ENCODE measurements at regions not wholly inside any gene's neighbourhood (a gene's known extent, or its start where the extent isn't known, plus 50 kb on each side); places are given as distances from the start of the nearest gene placed in this dataset.

GRCh38 chr10:61188101-61188500, 244.1 kb upstream of the RHOBTB1 start:
- DNase-seq (ENCODE audit: low spot score) = no peak

- DNase-seq (ENCODE audit: low spot score) = no peak
Observed at GRCh38 chr10:61187601-61188000, 243.6 kb upstream of the RHOBTB1 start.

- no peak for DNase-seq (ENCODE audit: low spot score)
Observed at GRCh38 chr10:61186408-61186807, 242.4 kb upstream of the RHOBTB1 start.

- no peak for DNase-seq (ENCODE audit: low spot score)
Observed at GRCh38 chr10:61184429-61184828, 240.4 kb upstream of the RHOBTB1 start.

GRCh38 chr10:61183967-61184366, 240.0 kb upstream of the RHOBTB1 start:
- DNase-seq (ENCODE audit: low spot score) = no peak

- DNase-seq (ENCODE audit: low spot score) = no peak
Observed at GRCh38 chr10:61181832-61182231, 237.8 kb upstream of the RHOBTB1 start.

- no peak for DNase-seq (ENCODE audit: low spot score)
Observed at GRCh38 chr10:61179771-61180170, 235.8 kb upstream of the RHOBTB1 start.

GRCh38 chr10:61176424-61176823, 232.4 kb upstream of the RHOBTB1 start:
- no peak for DNase-seq (ENCODE audit: low spot score)

GRCh38 chr10:61175316-61175715, 231.3 kb upstream of the RHOBTB1 start:
- DNase-seq (ENCODE audit: low spot score) = no peak

- DNase-seq (ENCODE audit: low spot score) = no peak
Observed at GRCh38 chr10:61173450-61173849, 229.5 kb upstream of the RHOBTB1 start.

GRCh38 chr10:61172182-61172926, 228.4 kb upstream of the RHOBTB1 start:
- DNase-seq (ENCODE audit: low spot score) = no peak

- no peak for DNase-seq (ENCODE audit: low spot score)
Observed at GRCh38 chr10:61170594-61170993, 226.6 kb upstream of the RHOBTB1 start.

- no peak for DNase-seq (ENCODE audit: low spot score)
Observed at GRCh38 chr10:61169294-61169693, 225.3 kb upstream of the RHOBTB1 start.

- DNase-seq (ENCODE audit: low spot score) = no peak
Observed at GRCh38 chr10:61166489-61166888, 222.5 kb upstream of the RHOBTB1 start.

GRCh38 chr10:61166065-61166464, 222.1 kb upstream of the RHOBTB1 start:
- no peak for DNase-seq (ENCODE audit: low spot score)

- DNase-seq (ENCODE audit: low spot score) = no peak
Observed at GRCh38 chr10:61164458-61165160, 220.6 kb upstream of the RHOBTB1 start.

- DNase-seq (ENCODE audit: low spot score) = no peak
Observed at GRCh38 chr10:61163403-61163802, 219.4 kb upstream of the RHOBTB1 start.

GRCh38 chr10:61160253-61160652, 216.3 kb upstream of the RHOBTB1 start:
- no peak for DNase-seq (ENCODE audit: low spot score)

- DNase-seq (ENCODE audit: low spot score) = no peak
Observed at GRCh38 chr10:61159253-61159652, 215.3 kb upstream of the RHOBTB1 start.

- DNase-seq (ENCODE audit: low spot score) = no peak
Observed at GRCh38 chr10:61157182-61157581, 213.2 kb upstream of the RHOBTB1 start.

GRCh38 chr10:61153771-61154170, 209.8 kb upstream of the RHOBTB1 start:
- no peak for DNase-seq (ENCODE audit: low spot score)

GRCh38 chr10:61151059-61151458, 207.1 kb upstream of the RHOBTB1 start:
- DNase-seq (ENCODE audit: low spot score) = no peak

GRCh38 chr10:61148451-61148850, 204.5 kb upstream of the RHOBTB1 start:
- DNase-seq (ENCODE audit: low spot score) = no peak

GRCh38 chr10:61142987-61143386, 199.0 kb upstream of the RHOBTB1 start:
- no peak for DNase-seq (ENCODE audit: low spot score)

All from LoVo (cell line).